CD4-positive, alpha-beta memory T cell (primary cell): ENCODE measurements at regions not wholly inside any gene's neighbourhood (a gene's known extent, or its start where the extent isn't known, plus 50 kb on each side); places are given as distances from the start of the nearest gene placed in this dataset.

ENCODE experiments used
- CTCF ChIA-PET: fragments of 350-600 bp; sonication (Branson Sonifier 250); formaldehyde crosslinking; loops from one replicate; lab custom pipeline; 2021; ENCODE audit warnings: inconsistent platforms; ENCODE audit not compliant: partially characterized antibody; lab: Charles Lee
- POLR2A ChIA-PET: fragments of 350-600 bp; sonication (Branson Sonifier 250); formaldehyde crosslinking; loops from one replicate; lab custom pipeline; 2021; ENCODE audit not compliant: partially characterized antibody; lab: Charles Lee
- DNase-seq, 5 donors: peaks; one replicate each; pipeline versions ENCODE4 v3.0.0 to v3.0.0-alpha.2; 2020 to 2022; ENCODE audit warnings: mixed read lengths in 1 of 5
- H3K27ac ChIP-seq: one replicate; pipeline ENCODE4 v1.7.0; 2013; ENCODE audit warnings: low read depth, low read length
- H3K27me3 ChIP-seq: 2 replicates; pipeline ENCODE4 v1.7.0; 2013; ENCODE audit warnings: mild to moderate bottlenecking, low read length, moderate library complexity; ENCODE audit not compliant: insufficient read depth
- H3K36me3 ChIP-seq: 2 replicates; pipeline ENCODE4 v1.7.0; 2013; ENCODE audit warnings: mild to moderate bottlenecking, low read length, moderate library complexity; ENCODE audit not compliant: insufficient read depth
- H3K4me1 ChIP-seq: 2 replicates; pipeline ENCODE4 v1.7.0; 2013; ENCODE audit warnings: mild to moderate bottlenecking, low read length, moderate library complexity; ENCODE audit not compliant: insufficient read depth
- H3K4me3 ChIP-seq, 2 donors: one replicate each; pipeline ENCODE4 v1.7.0; 2013; ENCODE audit warnings: low read length in 2 of 2, mild to moderate bottlenecking in 1 of 2
- H3K9me3 ChIP-seq, 2 donors: one replicate each; pipeline ENCODE4 v1.7.0; 2013; ENCODE audit warnings: low read length in 2 of 2, control low read depth in 1 of 2; ENCODE audit not compliant: control insufficient read depth in 1 of 2
- H3K27ac Mint-ChIP-seq, 7 donors: one replicate each; pipeline ENCODE4 v1.8.0; 2020 to 2021; ENCODE audit warnings: mixed read lengths in 7 of 7, mild to moderate bottlenecking in 6 of 7, inconsistent platforms in 3 of 7, moderate library complexity in 3 of 7
- H3K27me3 Mint-ChIP-seq, 2 donors: one replicate each; pipeline ENCODE4 v1.8.0; 2020 to 2021; ENCODE audit warnings: mixed read lengths in 2 of 2
- H3K36me3 Mint-ChIP-seq, 2 donors: one replicate each; pipeline ENCODE4 v1.8.0; 2020 to 2021; ENCODE audit warnings: mixed read lengths in 2 of 2, inconsistent platforms in 1 of 2, mild to moderate bottlenecking in 1 of 2
- H3K4me1 Mint-ChIP-seq, 4 donors: one replicate each; pipeline ENCODE4 v1.8.0; 2020 to 2021; ENCODE audit warnings: mixed read lengths in 4 of 4, mild to moderate bottlenecking in 1 of 4
- H3K4me3 Mint-ChIP-seq, 8 donors: one replicate each; pipeline ENCODE4 v1.8.0; 2020 to 2021; ENCODE audit warnings: mixed read lengths in 8 of 8, mild to moderate bottlenecking in 7 of 8, moderate library complexity in 6 of 8, inconsistent platforms in 3 of 8
- H3K9me3 Mint-ChIP-seq, 8 donors: one replicate each; pipeline ENCODE4 v1.8.0; 2020 to 2021; ENCODE audit warnings: mixed read lengths in 8 of 8, mild to moderate bottlenecking in 5 of 8, inconsistent platforms in 3 of 8, moderate library complexity in 1 of 8
- intact Hi-C: fragments of 100-400 bp; cut with micrococcal nuclease; formaldehyde crosslinking; loops from one replicate; pipeline ENCODE4 v1.15.1; 2023

DNA sequence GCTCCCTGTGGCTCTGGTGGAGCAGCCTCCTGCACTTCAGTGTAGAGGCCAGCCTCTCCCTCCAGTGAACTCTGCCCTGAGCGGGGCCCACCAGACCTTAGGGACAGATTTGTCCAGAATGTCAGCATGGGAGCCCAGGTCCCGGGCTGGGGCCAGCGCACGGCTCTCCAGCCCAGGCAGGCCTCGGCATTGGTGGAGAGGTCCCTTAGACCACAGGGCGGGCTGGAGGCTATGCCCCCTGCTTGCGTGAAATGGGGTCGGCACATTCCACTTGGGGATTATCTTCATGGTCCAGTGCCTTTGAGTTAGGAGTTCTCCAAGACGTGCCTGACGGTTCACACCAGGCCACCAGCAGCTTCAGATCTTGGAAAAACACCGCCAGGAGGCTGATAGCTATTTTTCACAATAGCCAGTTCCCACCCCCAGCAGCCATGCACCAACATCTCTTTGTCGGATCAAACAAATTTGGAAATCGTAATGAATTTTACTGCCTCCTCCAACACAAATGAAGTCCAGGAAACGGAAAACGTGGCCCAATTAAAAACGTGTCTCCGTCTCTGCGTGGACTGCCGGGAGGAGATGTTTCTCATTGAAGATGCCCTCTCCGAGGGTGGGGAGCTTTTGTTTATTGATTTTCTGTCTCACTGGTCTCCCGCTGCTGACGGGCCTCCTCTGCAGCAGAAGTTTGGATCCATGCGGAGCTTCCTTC lies 110.0 kb upstream of the CIBAR2 start:
- no peak overlapping the region for H3K27ac Mint-ChIP-seq
- Histone ChIP-seq H3K4me1 (no peaks in the 10 kb centered on the region), H3K27ac (no peak overlapping the region), H3K4me3 (no peak overlapping the region), H3K36me3 (no peaks in the 10 kb centered on the region), H3K9me3 (no peaks in the 10 kb centered on the region), H3K27me3 (no peaks in the 10 kb centered on the region)
- intact Hi-C loops = no loop called here
- ChIA-PET CTCF (no interaction called here), POLR2A (no interaction called here)
- DNase-seq = no peak
- H3K4me3 Mint-ChIP-seq = no peak overlapping the region
- no peaks in the 10 kb centered on the region for H3K36me3 Mint-ChIP-seq
- peaks cover 3 to 6% of the 10 kb centered on the region in 2 donors for H3K27me3 Mint-ChIP-seq
- no peaks in the 10 kb centered on the region for H3K9me3 Mint-ChIP-seq
- peaks cover 0 to 2% (median 0%) of the 10 kb centered on the region in 4 donors for H3K4me1 Mint-ChIP-seq

DNA sequence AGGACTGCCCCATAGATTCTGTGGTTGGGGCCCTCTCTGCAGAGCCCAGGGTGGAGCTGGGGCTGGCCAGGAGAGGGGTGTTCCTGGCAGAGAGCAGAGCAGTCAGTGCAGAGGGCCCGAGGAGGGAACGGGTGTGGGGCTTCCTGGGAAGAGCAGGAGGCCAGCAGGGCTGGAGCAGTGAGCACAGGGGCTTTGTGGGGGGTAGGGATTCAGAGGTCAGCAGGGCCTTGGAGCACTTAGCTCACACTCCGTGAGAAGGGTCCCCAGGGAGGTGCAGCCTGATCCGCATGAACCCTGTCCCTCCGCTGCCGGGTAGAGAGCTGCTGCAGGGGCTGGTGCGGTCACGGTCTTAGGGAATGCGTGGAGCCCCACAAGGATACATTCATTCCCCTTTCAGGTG lies 113.0 kb upstream of the CIBAR2 start:
- no peak overlapping the region for H3K27ac ChIP-seq
- H3K4me1 ChIP-seq = no peaks in the 10 kb centered on the region
- intact Hi-C loops = no loop called here
- DNase-seq = no peak
- H3K27me3 ChIP-seq = no peaks in the 10 kb centered on the region
- H3K36me3 ChIP-seq = no peaks in the 10 kb centered on the region
- ChIA-PET CTCF (no interaction called here), POLR2A (no interaction called here)
- Mint-ChIP-seq H3K36me3 (no peaks in the 10 kb centered on the region), H3K4me3 (no peak overlapping the region), H3K4me1 (peaks cover 0 to 2% (median 0%) of the 10 kb centered on the region in 4 donors), H3K27me3 (peaks cover 8% of the 10 kb centered on the region in 2 donors), H3K9me3 (no peaks in the 10 kb centered on the region), H3K27ac (no peak overlapping the region)
- H3K9me3 ChIP-seq = no peaks in the 10 kb centered on the region
- no peak overlapping the region for H3K4me3 ChIP-seq

DNA sequence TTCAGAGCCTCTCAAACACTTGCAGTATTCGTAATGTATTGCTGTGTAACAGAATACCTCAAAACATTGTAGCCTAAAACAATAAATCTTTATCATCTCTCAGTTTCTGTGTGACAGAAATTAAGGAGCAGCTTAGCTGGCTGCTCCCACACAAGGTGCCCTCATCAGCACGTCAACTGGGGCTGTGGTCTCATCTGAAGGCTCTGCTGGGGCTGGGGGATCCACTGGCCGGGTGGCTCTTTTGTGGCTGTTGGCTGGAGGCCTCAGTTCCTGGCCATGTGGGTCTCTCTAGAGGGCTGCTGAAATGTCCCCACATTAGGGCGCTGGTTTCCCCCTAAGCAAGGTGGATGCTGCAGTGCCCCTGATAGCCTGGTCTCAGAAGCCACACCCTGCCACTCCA lies 113.4 kb upstream of the CIBAR2 start:
- H3K36me3 ChIP-seq = no peaks in the 10 kb centered on the region
- H3K27me3 ChIP-seq = no peaks in the 10 kb centered on the region
- H3K4me3 Mint-ChIP-seq = no peak overlapping the region
- CTCF ChIA-PET = no interaction called here
- H3K4me1 Mint-ChIP-seq = no peaks in the 10 kb centered on the region
- H3K27ac ChIP-seq = no peak overlapping the region
- H3K4me1 ChIP-seq = no peaks in the 10 kb centered on the region
- H3K4me3 ChIP-seq = no peak overlapping the region
- H3K9me3 ChIP-seq = no peaks in the 10 kb centered on the region
- H3K36me3 Mint-ChIP-seq = no peaks in the 10 kb centered on the region
- DNase-seq = no peak
- POLR2A ChIA-PET = no interaction called here
- H3K27ac Mint-ChIP-seq = no peak overlapping the region
- intact Hi-C loops = no loop called here
- peaks cover 9 to 11% of the 10 kb centered on the region in 2 donors for H3K27me3 Mint-ChIP-seq
- H3K9me3 Mint-ChIP-seq = peaks cover 0 to under 1% (median 0%) of the 10 kb centered on the region in 8 donors

DNA sequence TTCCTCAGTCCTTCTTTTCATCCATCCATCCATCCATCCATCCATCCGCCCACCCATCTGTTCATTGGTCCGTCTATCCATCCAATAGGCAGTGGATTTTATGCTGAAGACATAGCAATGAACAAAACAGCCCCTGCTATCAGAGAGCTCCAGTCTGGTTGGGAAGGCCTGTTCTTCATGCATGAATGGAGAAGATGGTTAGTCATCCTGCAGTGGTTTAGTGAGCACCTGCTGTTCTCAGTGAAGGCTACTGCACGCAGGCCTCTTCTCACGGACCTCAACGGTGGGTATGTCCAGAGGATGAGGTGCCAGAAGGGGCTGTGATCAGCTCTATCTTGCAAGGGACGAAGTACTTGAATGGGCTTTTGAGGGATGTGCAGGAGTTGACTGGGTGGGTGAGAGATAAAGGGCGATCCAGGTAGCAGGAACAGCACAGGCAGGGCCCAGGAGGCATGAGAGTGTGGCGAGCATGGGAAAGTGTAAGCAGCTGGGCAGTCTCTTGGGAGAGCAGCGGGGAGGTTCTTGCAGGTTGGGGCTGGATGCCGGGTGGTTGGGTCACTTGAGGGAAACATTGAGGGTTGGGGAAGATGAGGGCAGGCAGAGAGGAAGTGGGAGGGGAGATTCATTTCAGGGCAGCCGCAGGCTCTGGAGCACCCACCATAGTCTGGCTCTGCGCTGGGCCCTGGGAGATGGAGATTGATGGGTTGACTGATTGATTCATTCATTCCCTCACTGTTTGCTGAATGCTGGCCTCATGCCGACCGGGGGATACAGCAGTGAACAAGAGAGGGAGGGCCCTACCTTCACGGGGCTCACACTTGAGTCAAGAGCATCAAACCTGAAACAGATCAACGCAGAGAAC lies 115.0 kb upstream of the CIBAR2 start:
- no peak for DNase-seq
- Mint-ChIP-seq H3K27ac (no peak overlapping the region), H3K36me3 (no peaks in the 10 kb centered on the region), H3K4me1 (no peaks in the 10 kb centered on the region), H3K9me3 (peaks cover 0 to 3% (median 0%) of the 10 kb centered on the region in 8 donors), H3K27me3 (peaks cover 12 to 14% of the 10 kb centered on the region in 2 donors), H3K4me3 (peak overlapping the region in 1 of 8 donors; percentile 3)
- Histone ChIP-seq H3K36me3 (no peaks in the 10 kb centered on the region), H3K27me3 (no peaks in the 10 kb centered on the region), H3K9me3 (no peaks in the 10 kb centered on the region), H3K4me1 (no peaks in the 10 kb centered on the region), H3K27ac (no peak overlapping the region), H3K4me3 (no peak overlapping the region)
- intact Hi-C loops = no loop called here
- ChIA-PET POLR2A (no interaction called here), CTCF (no interaction called here)

DNA sequence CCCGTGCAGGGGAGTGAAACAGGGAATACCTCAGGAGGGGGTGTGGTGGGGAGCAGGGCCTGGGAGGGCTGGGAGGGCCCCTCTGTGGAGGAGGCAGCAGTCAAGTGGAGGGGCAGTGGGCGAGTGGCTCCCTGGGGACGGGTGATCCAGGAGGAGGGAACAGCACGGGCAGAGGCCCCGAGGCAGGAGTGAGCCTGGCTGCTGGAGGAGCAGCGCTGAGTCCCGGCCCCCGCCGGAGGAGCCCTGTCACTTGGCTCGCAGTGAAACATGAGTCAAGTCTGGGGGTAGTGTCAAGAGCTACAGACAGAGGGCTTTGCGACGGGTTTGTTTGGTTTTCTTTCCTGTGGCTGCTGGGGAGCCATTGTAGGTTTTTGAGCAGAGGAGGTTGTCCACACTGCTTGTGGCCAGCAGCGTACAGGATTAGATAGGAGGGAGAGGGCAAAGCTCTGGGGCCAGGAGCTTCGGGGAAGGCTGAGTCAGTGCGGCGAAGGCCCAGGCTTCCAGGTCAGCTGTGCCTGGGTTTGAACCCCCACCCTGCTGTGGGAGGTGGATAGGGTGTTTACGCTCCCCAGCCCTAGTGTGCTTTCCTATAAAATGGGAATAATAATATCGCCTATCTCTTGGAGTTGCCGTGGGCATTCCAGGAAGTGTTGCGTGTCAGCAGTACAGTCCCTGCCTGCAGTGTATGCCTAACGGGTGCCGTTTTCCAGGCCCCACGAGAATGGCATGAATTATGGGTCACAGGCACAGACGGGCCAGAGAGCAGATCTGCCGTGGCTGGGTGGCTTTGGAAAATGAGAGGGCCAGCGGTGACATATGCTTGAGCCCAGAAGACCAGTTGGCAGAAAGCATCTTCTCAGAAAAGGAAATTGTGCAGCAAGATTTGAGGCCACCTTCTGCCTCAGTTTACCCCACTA lies 115.9 kb upstream of the CIBAR2 start:
- intact Hi-C loops = no loop called here
- H3K9me3 Mint-ChIP-seq = peaks cover 0 to 3% (median 0%) of the 10 kb centered on the region in 8 donors
- H3K27me3 Mint-ChIP-seq = peaks cover 14 to 15% of the 10 kb centered on the region in 2 donors
- H3K4me3 ChIP-seq = no peak overlapping the region
- H3K9me3 ChIP-seq = no peaks in the 10 kb centered on the region
- ChIA-PET CTCF (interaction anchor here (0.9 kb wide), 1 partner anchor 15 kb away, joined by 3 read pairs; no protein-coding TSS in a partner anchor), POLR2A (no interaction called here)
- no peaks in the 10 kb centered on the region for H3K4me1 Mint-ChIP-seq
- H3K4me3 Mint-ChIP-seq = no peak overlapping the region
- H3K27me3 ChIP-seq = no peaks in the 10 kb centered on the region
- no peaks in the 10 kb centered on the region for H3K4me1 ChIP-seq
- H3K36me3 ChIP-seq = no peaks in the 10 kb centered on the region
- DNase-seq = no peak
- H3K36me3 Mint-ChIP-seq = no peaks in the 10 kb centered on the region
- no peak overlapping the region for H3K27ac Mint-ChIP-seq
- no peak overlapping the region for H3K27ac ChIP-seq

DNA sequence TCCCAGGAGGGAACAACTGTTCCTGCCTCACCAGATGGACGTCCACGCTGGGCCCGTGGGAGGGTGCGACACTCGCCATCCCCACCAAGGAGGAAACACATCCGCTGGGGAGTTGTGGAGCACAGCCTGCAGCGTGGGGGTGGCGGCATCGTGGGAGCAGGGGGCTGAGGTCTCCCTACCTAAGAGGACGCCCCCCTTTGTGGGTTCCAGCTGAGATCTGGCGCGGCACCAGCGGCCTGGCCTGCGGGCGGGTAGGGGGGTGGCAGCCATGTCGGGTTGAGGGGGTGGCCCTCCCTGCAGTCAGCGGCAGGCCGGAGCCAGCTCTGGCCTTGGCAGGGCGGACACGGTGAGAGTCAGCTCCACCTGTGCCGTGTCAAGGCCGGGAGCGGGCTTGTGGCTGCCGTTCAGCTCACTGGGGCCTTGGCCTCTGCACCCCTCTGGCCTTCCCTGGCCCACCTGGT lies 116.7 kb upstream of the CIBAR2 start:
- Histone ChIP-seq H3K27me3 (no peaks in the 10 kb centered on the region), H3K4me3 (no peak overlapping the region), H3K4me1 (no peaks in the 10 kb centered on the region), H3K9me3 (no peaks in the 10 kb centered on the region), H3K27ac (no peak overlapping the region), H3K36me3 (no peaks in the 10 kb centered on the region)
- no peak for DNase-seq
- Mint-ChIP-seq H3K27me3 (peaks cover 13 to 19% of the 10 kb centered on the region in 2 donors), H3K36me3 (no peaks in the 10 kb centered on the region), H3K9me3 (peaks cover 0 to 3% (median 0%) of the 10 kb centered on the region in 8 donors), H3K27ac (no peak overlapping the region), H3K4me3 (no peak overlapping the region), H3K4me1 (no peaks in the 10 kb centered on the region)
- ChIA-PET POLR2A (no interaction called here), CTCF (interaction anchor here (0.9 kb wide), 1 partner anchor 15 kb away, joined by 3 read pairs; no protein-coding TSS in a partner anchor)
- intact Hi-C loops = no loop called here
